GM18508 (cell line): ENCODE measurements at regions not wholly inside any gene's neighbourhood (a gene's known extent, or its start where the extent isn't known, plus 50 kb on each side); places are given as distances from the start of the nearest gene placed in this dataset.
"Not testable (repeated sequence)": the region's sequence is repeated elsewhere in the genome, so short reads cannot be mapped to it uniquely, and the experiment has no call there.

Experiments
- ATAC-seq: cut with Tn5 transposase; IDR thresholded peaks from one replicate; pipeline ENCODE4 v1.9.1; 2021; ENCODE audit warnings: moderate number of reproducible peaks; ENCODE audit not compliant: insufficient read depth, unreplicated experiment

GRCh38 chr2:35831385-35831784, 524.2 kb upstream of the CRIM1 start:
- ATAC-seq: no peak

GRCh38 chr2:35830833-35831232, 524.7 kb upstream of the CRIM1 start:
- no peak for ATAC-seq

GRCh38 chr2:35827086-35827485, 528.5 kb upstream of the CRIM1 start:
- no peak for ATAC-seq

GRCh38 chr2:35822716-35823115, 532.9 kb upstream of the CRIM1 start:
- ATAC-seq: no peak

GRCh38 chr2:35821675-35822074, 533.9 kb upstream of the CRIM1 start:
- no peak for ATAC-seq

- no peak for ATAC-seq
Measured at GRCh38 chr2:35820391-35820790, 535.2 kb upstream of the CRIM1 start.

GRCh38 chr2:35819033-35819432, 536.5 kb upstream of the CRIM1 start:
- no peak for ATAC-seq

- ATAC-seq: not testable (repeated sequence)
Measured at GRCh38 chr2:35818359-35818758, 537.2 kb upstream of the CRIM1 start.

- ATAC-seq: not testable (repeated sequence)
Measured at GRCh38 chr2:35814597-35814996, 541.0 kb upstream of the CRIM1 start.

- no peak for ATAC-seq
Measured at GRCh38 chr2:35803126-35803525, 552.5 kb upstream of the CRIM1 start.

- no peak for ATAC-seq
Measured at GRCh38 chr2:35794796-35795450, 560.7 kb upstream of the CRIM1 start.

- ATAC-seq: no peak
Measured at GRCh38 chr2:35790292-35790691, 565.3 kb upstream of the CRIM1 start.

- no peak for ATAC-seq
Measured at GRCh38 chr2:35788543-35788942, 567.0 kb upstream of the CRIM1 start.

GRCh38 chr2:35787302-35788031, 568.1 kb upstream of the CRIM1 start:
- no peak for ATAC-seq

GRCh38 chr2:35785564-35785963, 570.0 kb upstream of the CRIM1 start:
- no peak for ATAC-seq

GRCh38 chr2:35784777-35785176, 570.8 kb upstream of the CRIM1 start:
- no peak for ATAC-seq

- no peak for ATAC-seq
Measured at GRCh38 chr2:35783723-35784122, 571.9 kb upstream of the CRIM1 start.

GRCh38 chr2:35741556-35741955, 614.0 kb upstream of the CRIM1 start:
- ATAC-seq: no peak

- no peak for ATAC-seq
Measured at GRCh38 chr2:35731674-35732073, 623.9 kb upstream of the CRIM1 start.

- ATAC-seq: no peak
Measured at GRCh38 chr2:35714883-35715282, 640.7 kb upstream of the CRIM1 start.

GRCh38 chr2:35708411-35708923, 647.1 kb upstream of the CRIM1 start:
- ATAC-seq: no peak

- no peak for ATAC-seq
Measured at GRCh38 chr2:35688309-35688708, 667.3 kb upstream of the CRIM1 start.
